Spleen (tissue), 11 donors: ENCODE measurements at regions not wholly inside any gene's neighbourhood (a gene's known extent, or its start where the extent isn't known, plus 50 kb on each side); places are given as distances from the start of the nearest gene placed in this dataset.
"Not testable (repeated sequence)": the region's sequence is repeated elsewhere in the genome, so short reads cannot be mapped to it uniquely, and the experiment has no call there.

Experiments used
- DNase-seq: peaks from one replicate; pipeline ENCODE4 v3.0.0-alpha.2; 2020
- H3K27ac ChIP-seq, 8 donors: fragments of 200-600 bp; sonication (generic) in 7 of 8; 1 replicate in 4 of 8; 2 replicates in 4 of 8; pipeline versions ENCODE4 v1.5.0 to v1.8.0; 2016 to 2021; ENCODE audit warnings: inconsistent platforms in 4 of 8, mild to moderate bottlenecking in 4 of 8, moderate library complexity in 1 of 8
- H3K27me3 ChIP-seq, 7 donors: fragments of 200-600 bp; sonication (generic) in 6 of 7; replicated peaks in 1 of 7; 1 replicate in 4 of 7; 2 replicates in 3 of 7; pipeline versions ENCODE4 v1.5.0 to v1.8.0; 2016 to 2021; ENCODE audit warnings: inconsistent platforms in 3 of 7, mild to moderate bottlenecking in 1 of 7
- H3K36me3 ChIP-seq, 6 donors: fragments of 200-600 bp; sonication (generic) in 5 of 6; 1 replicate in 4 of 6; 2 replicates in 2 of 6; pipeline versions ENCODE4 v1.5.0 to v1.8.0; 2016 to 2021; ENCODE audit warnings: inconsistent platforms in 2 of 6
- H3K4me1 ChIP-seq, 6 donors: fragments of 200-600 bp; sonication (generic) in 5 of 6; 1 replicate in 3 of 6; 2 replicates in 3 of 6; pipeline versions ENCODE4 v1.5.0 to v1.8.0; 2016 to 2021; ENCODE audit warnings: inconsistent platforms in 3 of 6
- H3K4me3 ChIP-seq, 8 donors: fragments of 200-600 bp; sonication (generic) in 7 of 8; 1 replicate in 4 of 8; 2 replicates in 4 of 8; pipeline versions ENCODE4 v1.5.0 to v1.8.0; 2016 to 2021; ENCODE audit warnings: inconsistent platforms in 4 of 8, mild to moderate bottlenecking in 4 of 8, moderate library complexity in 2 of 8
- H3K9me3 ChIP-seq, 8 donors: fragments of 200-600 bp; sonication (generic) in 7 of 8; 1 replicate in 4 of 8; 2 replicates in 4 of 8; pipeline versions ENCODE4 v1.5.0 to v1.8.0; 2016 to 2021; ENCODE audit warnings: inconsistent platforms in 4 of 8
- CTCF ChIP-seq, 11 experiments: fragments of 200-600 bp in 7 of 11; fragments of 450-650 bp in 4 of 11; sonication (generic) in 4 of 11; IDR thresholded peaks in 8 of 11; conservative IDR thresholded peaks in 3 of 11; 1 replicate in 7 of 11; 2 replicates in 4 of 11; pipeline versions ENCODE4 v1.4.0 to v1.8.0; 2016 to 2021; ENCODE audit warnings: antibody characterized with exemption in 11 of 11, inconsistent platforms in 4 of 11, mild to moderate bottlenecking in 1 of 11
- POLR2A ChIP-seq, 3 donors: fragments of 450-650 bp; IDR thresholded peaks; one replicate each; pipeline ENCODE4 v1.5.1; 2017; ENCODE audit warnings: antibody characterized with exemption in 3 of 3, mild to moderate bottlenecking in 1 of 3
- POLR2AphosphoS5 ChIP-seq, 3 donors: sonication (generic); formaldehyde crosslinking; IDR thresholded peaks; one replicate each; pipeline ENCODE4 v1.5.1; 2017; ENCODE audit warnings: antibody characterized with exemption in 3 of 3
- WGBS, 5 donors: extraction: QIAGEN DNeasy Blood & Tissue Kit in 3 of 5; methylation state at CpG; one replicate each; pipeline versions ENCODE4 v1.1.5 to v1.1.7; 2013 to 2018; 5-methylcytosine and 5-hydroxymethylcytosine counted together
- intact Hi-C: fragments of 100-400 bp; cut with DNase I; formaldehyde crosslinking; loops from one replicate; pipeline ENCODE4 v1.15.0; 2023; ENCODE audit warnings: low total_unique reads
- donor health status: healthy with polysubstance abuse.
- donor health status: DM: no; HTN: no; CAD: no; lungs with moderate emphysema.
- donor health status: DM: no; HTN: no; CAD: no.
- donor health status: Bipolar disorder and iron deficiency.
- donor health status: healthy.
- donor health status: DM: no; HTN: no; CAD: no.
- donor health status: DM: yes; HTN: yes; CAD: no.

DNA sequence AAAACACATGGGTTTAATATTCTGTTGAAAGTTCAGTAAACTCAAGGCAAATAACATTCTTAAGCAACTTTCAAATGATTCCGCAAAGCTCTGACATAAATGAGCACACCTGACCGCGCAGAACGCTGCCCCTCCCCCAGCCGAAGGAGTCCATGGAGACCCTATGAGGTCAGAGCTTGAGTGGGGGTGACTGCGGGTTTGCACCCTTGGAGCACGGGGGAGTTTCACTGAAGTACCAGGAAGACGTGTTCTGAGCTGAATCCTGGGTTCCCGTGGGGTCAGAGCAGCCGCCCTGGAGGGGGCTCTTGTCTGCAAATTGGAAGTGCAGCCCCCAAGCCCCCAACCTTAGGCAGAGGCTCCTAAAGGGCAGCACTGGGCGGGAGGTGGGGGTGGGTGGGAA is 324.1 kb upstream of the SFSWAP start:
- no peak for DNase-seq
- peaks cover 0 to 78% (median 14%) of the 10 kb centered on the region in 7 donors for H3K27me3 ChIP-seq
- no peak for TF ChIP-seq CTCF (IDR thresholded peaks at IDR 0.05 in 8 of 11, conservative IDR thresholded peaks at IDR 0.05 in 3 of 11)
- no peak for TF ChIP-seq POLR2AphosphoS5 (IDR thresholded peaks at IDR 0.05)
- no peak for TF ChIP-seq POLR2A (IDR thresholded peaks at IDR 0.05)
- H3K9me3 ChIP-seq: no peaks in the 10 kb centered on the region
- no peaks in the 10 kb centered on the region for H3K4me1 ChIP-seq
- H3K4me3 ChIP-seq: no peak overlapping the region
- no peaks in the 10 kb centered on the region for H3K36me3 ChIP-seq
- intact Hi-C loops: no loop called here
- H3K27ac ChIP-seq: no peak overlapping the region
- 65 to 81% (median 70%) methylated on average over 9 to 11 of the region's 11 CpGs for WGBS, 5 donors

DNA sequence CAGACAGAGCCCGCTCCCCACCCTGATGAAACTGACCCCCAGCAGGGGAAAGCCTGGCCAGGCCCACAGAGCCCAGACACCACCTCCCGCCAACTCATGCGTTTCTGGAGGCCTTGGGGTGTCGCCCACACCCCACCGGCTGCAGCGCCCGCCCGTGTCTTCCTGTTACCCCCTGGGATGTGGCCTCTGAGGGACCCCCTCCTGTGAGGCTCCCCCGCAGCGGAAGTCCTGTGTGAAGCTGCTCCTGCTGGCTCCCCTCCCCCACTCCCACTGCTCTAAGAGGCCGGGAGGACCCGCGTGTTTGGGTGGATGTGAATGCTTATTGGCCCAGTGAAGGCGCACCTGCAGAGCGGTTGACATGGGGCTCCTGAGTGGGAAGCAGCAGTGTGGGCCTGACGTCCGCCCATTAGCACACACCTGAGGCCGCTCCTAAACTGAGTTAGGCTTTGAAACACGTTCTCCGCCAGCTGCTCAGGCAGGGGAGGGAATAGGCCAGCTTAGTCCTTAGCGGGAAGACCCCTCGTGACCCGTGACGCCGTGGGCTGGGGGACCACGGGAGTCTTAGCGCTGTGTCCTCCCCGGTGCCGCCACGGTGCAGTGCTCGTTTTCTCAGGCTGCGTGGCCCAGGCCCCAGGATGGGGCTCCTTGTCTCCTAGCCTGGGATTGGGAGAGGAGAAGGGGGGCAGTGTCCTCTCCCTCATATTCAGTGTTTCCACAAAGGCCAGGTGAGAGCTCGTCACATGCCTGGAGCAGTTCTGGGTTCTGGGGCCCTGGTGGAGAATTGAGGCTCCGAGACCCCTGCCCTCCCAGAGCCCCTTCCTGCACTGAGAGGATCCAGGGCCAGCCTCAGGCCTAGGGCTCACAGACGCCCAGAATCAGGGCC is 323.4 kb upstream of the SFSWAP start:
- Histone ChIP-seq H3K4me3 (no peak overlapping the region), H3K27me3 (peaks cover 0 to 76% (median 11%) of the 10 kb centered on the region in 7 donors), H3K9me3 (no peaks in the 10 kb centered on the region), H3K36me3 (no peaks in the 10 kb centered on the region), H3K4me1 (no peaks in the 10 kb centered on the region), H3K27ac (no peak overlapping the region)
- DNase-seq: peak; percentile 66
- intact Hi-C loops: no loop called here
- WGBS, 5 donors: 61 to 74% (median 63%) methylated on average over 16 to 35 of the region's 35 CpGs
- TF ChIP-seq POLR2AphosphoS5 (IDR thresholded peaks at IDR 0.05) (no peak), POLR2A (IDR thresholded peaks at IDR 0.05) (no peak), CTCF (IDR thresholded peaks at IDR 0.05 in 8 of 11, conservative IDR thresholded peaks at IDR 0.05 in 3 of 11) (no peak)

- H3K9me3 ChIP-seq, H3K4me3 ChIP-seq, H3K27ac ChIP-seq, H3K4me1 ChIP-seq, intact Hi-C loops, H3K36me3 ChIP-seq: not testable (repeated sequence)
- WGBS, 5 donors: 59 to 71% (median 65%) methylated on average over 7 to 8 of the region's 10 CpGs
- peaks cover 0 to 73% (median 11%) of the 10 kb centered on the region in 7 donors for H3K27me3 ChIP-seq
- DNase-seq: peak; percentile 49
These were observed 322.5 kb upstream of the SFSWAP start for GRCh38 chr12:131388164-131389053.

- peak; percentile 61 for DNase-seq
- no peak overlapping the region for H3K27ac ChIP-seq
- no peaks in the 10 kb centered on the region for H3K36me3 ChIP-seq
- intact Hi-C loops: no loop called here
- no peaks in the 10 kb centered on the region for H3K4me1 ChIP-seq
- WGBS, 5 donors: 82 to 92% (median 87%) methylated on average over 7 to 11 of the region's 11 CpGs
- no peaks in the 10 kb centered on the region for H3K9me3 ChIP-seq
- H3K27me3 ChIP-seq: peaks cover 0 to 64% (median 11%) of the 10 kb centered on the region in 7 donors
- H3K4me3 ChIP-seq: no peak overlapping the region
- TF ChIP-seq POLR2A (IDR thresholded peaks at IDR 0.05): no peak
- no peak for TF ChIP-seq POLR2AphosphoS5 (IDR thresholded peaks at IDR 0.05)
- TF ChIP-seq CTCF (IDR thresholded peaks at IDR 0.05 in 8 of 11, conservative IDR thresholded peaks at IDR 0.05 in 3 of 11): no peak
These were observed 321.6 kb upstream of the SFSWAP start for GRCh38 chr12:131389054-131390013.
